Ishikawa (cell line): ENCODE measurements at regions not wholly inside any gene's neighbourhood (a gene's known extent, or its start where the extent isn't known, plus 50 kb on each side); places are given as distances from the start of the nearest gene placed in this dataset.

Experiments used
- CEBPB ChIP-seq: IDR thresholded peaks from 2 replicates; pipeline ENCODE4 v1.6.1; 2012
- CREB1 ChIP-seq: IDR thresholded peaks from 2 replicates; pipeline ENCODE4 v1.6.1; 2012; ENCODE audit warnings: low read depth
- EGR1 ChIP-seq: IDR thresholded peaks from 2 replicates; pipeline ENCODE4 v1.6.1; 2012
- EP300 ChIP-seq: IDR thresholded peaks from 2 replicates; pipeline ENCODE4 v1.6.1; 2012; ENCODE audit warnings: borderline replicate concordance
- FOXM1 ChIP-seq: IDR thresholded peaks from 2 replicates; pipeline ENCODE4 v1.6.1; 2012; ENCODE audit warnings: low read depth, borderline replicate concordance
- MAX ChIP-seq: IDR thresholded peaks from 2 replicates; pipeline ENCODE4 v1.6.1; 2012
- NFIC ChIP-seq: IDR thresholded peaks from 2 replicates; pipeline ENCODE4 v1.6.1; 2012
- RAD21 ChIP-seq: IDR thresholded peaks from 2 replicates; pipeline ENCODE4 v1.6.1; 2012; ENCODE audit warnings: low read depth
- REST ChIP-seq: IDR thresholded peaks from 2 replicates; pipeline ENCODE4 v1.6.1; 2012; ENCODE audit warnings: low read depth, mild to moderate bottlenecking
- TAF1 ChIP-seq: IDR thresholded peaks from 2 replicates; pipeline ENCODE4 v1.6.1; 2012; ENCODE audit warnings: low read depth, mild to moderate bottlenecking
- TCF12 ChIP-seq: IDR thresholded peaks from 2 replicates; pipeline ENCODE4 v1.6.1; 2012; ENCODE audit warnings: low read depth
- TEAD4 ChIP-seq: IDR thresholded peaks from 2 replicates; pipeline ENCODE4 v1.6.1; 2012
- USF1 ChIP-seq: IDR thresholded peaks from 2 replicates; pipeline ENCODE4 v1.6.1; 2012
- YY1 ChIP-seq: IDR thresholded peaks from 2 replicates; pipeline ENCODE4 v1.6.1; 2012; ENCODE audit warnings: low read depth
- ZBTB7A ChIP-seq: IDR thresholded peaks from 2 replicates; pipeline ENCODE4 v1.6.1; 2012; ENCODE audit warnings: low read depth

GRCh38 chr18:44474067-44474411 is 206.6 kb upstream of the SETBP1 start:
- TF ChIP-seq MAX (no peak), TEAD4 (no peak), EP300 (no peak), REST (no peak), USF1 (no peak), NFIC (no peak), EGR1 (no peak), YY1 (no peak), RAD21 (no peak), CREB1 (no peak), TCF12 (no peak), TAF1 (no peak), CEBPB (no peak)

- TF ChIP-seq TCF12 (no peak), MAX (no peak), YY1 (no peak), TAF1 (no peak), TEAD4 (no peak), EGR1 (no peak), EP300 (no peak)
These were observed 206.1 kb upstream of the SETBP1 start for GRCh38 chr18:44474591-44474990.

GRCh38 chr18:44482761-44483160 is 197.9 kb upstream of the SETBP1 start:
- TF ChIP-seq NFIC (no peak), MAX (no peak), YY1 (no peak), USF1 (no peak), CREB1 (no peak), EGR1 (no peak)

- TF ChIP-seq MAX (no peak), YY1 (no peak), USF1 (no peak), ZBTB7A (no peak), TCF12 (no peak), NFIC (no peak), FOXM1 (no peak), TAF1 (no peak), CEBPB (no peak)
These were observed 185.5 kb upstream of the SETBP1 start for GRCh38 chr18:44495151-44495550.

GRCh38 chr18:44497311-44497710 is 183.4 kb upstream of the SETBP1 start:
- no peak for TF ChIP-seq EP300
- no peak for TF ChIP-seq USF1
- no peak for TF ChIP-seq TEAD4
- no peak for TF ChIP-seq ZBTB7A
- no peak for TF ChIP-seq MAX
- TF ChIP-seq FOXM1 = no peak
- TF ChIP-seq CREB1 = no peak
- TF ChIP-seq NFIC = no peak
- TF ChIP-seq YY1 = no peak
- no peak for TF ChIP-seq REST
- no peak for TF ChIP-seq EGR1
- TF ChIP-seq TCF12 = no peak
- TF ChIP-seq TAF1 = no peak
- no peak for TF ChIP-seq RAD21
- no peak for TF ChIP-seq CEBPB
